GM12865 (cell line): ENCODE measurements at regions not wholly inside any gene's neighbourhood (a gene's known extent, or its start where the extent isn't known, plus 50 kb on each side); places are given as distances from the start of the nearest gene placed in this dataset.

ENCODE experiments used
- DNase-seq: peaks from one replicate; pipeline ENCODE4 v3.0.0; 2010; ENCODE audit warnings: low read depth
- H3K4me3 ChIP-seq: 2 replicates; pipeline ENCODE4 v1.5.1; 2011; ENCODE audit warnings: mild to moderate bottlenecking, low read depth, low read length, control low read depth
- TF ChIP-seq, protein P1 (sequence below): IDR thresholded peaks from 2 replicates; pipeline ENCODE4 v1.5.1; 2011; ENCODE audit warnings: low read length, control low read depth, low read depth, inconsistent platforms; ENCODE audit not compliant: insufficient read depth; ENCODE audit errors: missing control alignments

DNA sequence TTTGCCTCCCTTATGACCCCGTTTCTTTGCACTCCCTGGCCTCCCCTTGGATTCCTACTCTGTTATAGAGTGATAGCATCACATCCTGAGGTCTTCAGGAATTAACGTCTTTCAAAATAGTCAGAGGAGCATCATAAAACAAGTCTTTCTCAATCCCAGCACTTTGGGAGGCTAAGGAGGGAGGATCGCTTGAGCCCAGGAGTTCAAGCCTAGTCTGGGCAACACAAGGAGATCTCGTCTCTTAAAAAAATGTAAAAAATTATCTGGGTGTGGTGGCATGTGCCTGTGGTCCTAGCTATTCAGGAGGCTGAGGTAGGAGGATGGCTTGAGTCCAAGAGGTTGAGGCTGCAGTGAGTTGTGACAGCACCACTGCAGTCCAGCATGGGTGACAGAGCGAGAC lies 68.7 kb upstream of the AMPD3 start:
- TF ChIP-seq, protein P1, sequence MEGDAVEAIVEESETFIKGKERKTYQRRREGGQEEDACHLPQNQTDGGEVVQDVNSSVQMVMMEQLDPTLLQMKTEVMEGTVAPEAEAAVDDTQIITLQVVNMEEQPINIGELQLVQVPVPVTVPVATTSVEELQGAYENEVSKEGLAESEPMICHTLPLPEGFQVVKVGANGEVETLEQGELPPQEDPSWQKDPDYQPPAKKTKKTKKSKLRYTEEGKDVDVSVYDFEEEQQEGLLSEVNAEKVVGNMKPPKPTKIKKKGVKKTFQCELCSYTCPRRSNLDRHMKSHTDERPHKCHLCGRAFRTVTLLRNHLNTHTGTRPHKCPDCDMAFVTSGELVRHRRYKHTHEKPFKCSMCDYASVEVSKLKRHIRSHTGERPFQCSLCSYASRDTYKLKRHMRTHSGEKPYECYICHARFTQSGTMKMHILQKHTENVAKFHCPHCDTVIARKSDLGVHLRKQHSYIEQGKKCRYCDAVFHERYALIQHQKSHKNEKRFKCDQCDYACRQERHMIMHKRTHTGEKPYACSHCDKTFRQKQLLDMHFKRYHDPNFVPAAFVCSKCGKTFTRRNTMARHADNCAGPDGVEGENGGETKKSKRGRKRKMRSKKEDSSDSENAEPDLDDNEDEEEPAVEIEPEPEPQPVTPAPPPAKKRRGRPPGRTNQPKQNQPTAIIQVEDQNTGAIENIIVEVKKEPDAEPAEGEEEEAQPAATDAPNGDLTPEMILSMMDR, result no peak
- H3K4me3 ChIP-seq, result no peak overlapping the region
- DNase-seq, result no peak

DNA sequence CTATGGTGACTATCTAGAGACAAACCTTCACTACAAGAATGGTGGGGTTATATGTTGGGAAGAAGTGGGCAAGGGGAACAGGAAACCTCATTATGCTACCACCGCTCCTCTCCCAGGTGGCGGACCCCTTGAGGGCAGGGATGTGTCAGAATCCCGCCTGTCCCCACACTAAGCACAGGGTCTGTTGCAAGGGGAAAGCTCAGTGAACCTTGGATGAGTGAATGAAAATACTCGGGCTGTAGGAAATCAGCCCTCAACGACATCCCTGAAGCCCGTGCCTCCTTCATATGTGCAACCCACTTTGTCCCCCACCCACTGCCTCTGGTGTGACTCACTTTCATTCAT lies 68.2 kb upstream of the AMPD3 start:
- H3K4me3 ChIP-seq, result no peak overlapping the region
- TF ChIP-seq, protein P1, result no peak
- DNase-seq, result no peak

DNA sequence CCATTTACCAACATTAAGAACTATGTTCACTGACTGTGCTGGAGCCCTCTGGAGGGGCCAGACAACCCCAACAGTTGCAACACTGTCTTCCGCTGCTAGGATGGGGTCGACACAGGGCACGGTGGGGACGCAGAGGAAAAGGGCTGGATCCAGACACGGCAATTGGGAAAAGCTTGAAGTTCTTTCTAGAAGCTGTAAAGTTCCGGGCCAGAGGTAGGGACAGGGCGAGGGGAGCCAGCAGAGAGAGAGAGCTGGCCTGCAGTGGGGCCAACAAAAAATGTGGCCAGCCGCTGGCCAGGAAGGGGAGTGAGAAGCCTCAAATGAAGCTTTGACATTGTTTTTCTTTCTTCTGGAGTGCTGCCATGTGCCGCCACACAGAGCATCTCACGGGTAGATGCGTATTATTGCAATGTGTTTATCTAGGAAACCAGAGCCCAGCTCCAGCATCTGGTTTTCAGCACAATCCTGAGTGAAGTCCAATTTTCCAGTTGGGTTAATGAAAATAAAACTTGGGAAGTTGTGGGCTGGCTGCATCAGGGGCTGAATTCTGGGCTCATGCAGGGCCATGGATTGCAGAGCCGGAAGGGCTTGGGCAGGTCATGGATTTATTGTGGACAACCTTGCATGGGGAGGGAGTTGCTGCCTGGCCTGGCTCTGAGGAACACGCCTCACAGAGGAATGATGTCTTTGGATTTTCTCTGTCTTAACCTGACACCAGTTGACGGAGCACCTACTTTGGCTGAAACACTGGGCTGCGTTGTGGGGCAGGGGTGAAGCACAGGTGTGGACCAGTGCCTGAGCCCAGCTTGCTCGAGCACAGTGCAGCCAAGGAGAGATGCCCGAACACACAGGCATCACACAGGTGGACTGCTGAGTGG lies 67.6 kb upstream of the AMPD3 start:
- H3K4me3 ChIP-seq, result no peak overlapping the region
- DNase-seq, result no peak
- TF ChIP-seq, protein P1, result no peak

DNA sequence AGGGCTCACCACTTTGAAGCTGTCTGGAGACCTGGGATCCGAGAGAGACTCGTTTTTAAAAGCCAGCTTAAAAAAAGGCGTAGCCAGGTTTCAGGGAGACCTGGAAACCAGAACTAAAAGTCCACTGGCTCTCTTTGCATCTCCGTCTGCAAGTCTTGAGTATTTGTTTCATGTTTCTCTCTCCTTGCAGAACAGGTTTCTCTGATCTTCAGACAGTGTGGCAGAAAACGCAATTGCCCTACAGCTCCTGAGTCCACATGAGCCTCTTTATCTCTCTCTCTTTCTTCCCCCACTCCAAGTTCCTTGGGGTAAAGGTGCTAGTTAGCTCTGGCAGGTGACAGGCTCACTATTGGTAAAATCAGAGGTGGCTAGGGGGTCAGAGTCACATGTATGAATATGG lies 67.0 kb upstream of the AMPD3 start:
- DNase-seq, result no peak
- H3K4me3 ChIP-seq, result no peak overlapping the region
- TF ChIP-seq, protein P1, result no peak

DNA sequence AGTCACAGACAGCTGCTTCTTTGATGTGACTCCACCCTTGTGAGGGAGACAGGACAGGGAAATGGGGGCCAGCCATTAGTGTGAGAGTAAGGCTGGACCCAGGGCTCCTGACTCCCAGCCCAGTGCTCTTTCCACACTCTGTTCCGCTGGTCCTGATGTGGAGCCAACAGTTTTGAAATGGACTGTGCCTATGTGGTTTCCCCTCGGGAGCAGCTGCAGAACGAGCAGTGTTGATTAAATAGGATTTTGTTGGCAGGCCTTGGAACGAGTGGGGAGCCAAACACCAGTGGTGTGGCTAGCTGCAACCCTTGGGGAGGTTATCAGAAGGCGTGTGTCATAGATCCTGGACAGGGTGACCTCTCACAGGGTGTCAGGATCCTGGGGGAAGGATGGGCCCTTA lies 66.5 kb upstream of the AMPD3 start:
- TF ChIP-seq, protein P1, result no peak
- DNase-seq, result no peak
- no peak overlapping the region for H3K4me3 ChIP-seq

DNA sequence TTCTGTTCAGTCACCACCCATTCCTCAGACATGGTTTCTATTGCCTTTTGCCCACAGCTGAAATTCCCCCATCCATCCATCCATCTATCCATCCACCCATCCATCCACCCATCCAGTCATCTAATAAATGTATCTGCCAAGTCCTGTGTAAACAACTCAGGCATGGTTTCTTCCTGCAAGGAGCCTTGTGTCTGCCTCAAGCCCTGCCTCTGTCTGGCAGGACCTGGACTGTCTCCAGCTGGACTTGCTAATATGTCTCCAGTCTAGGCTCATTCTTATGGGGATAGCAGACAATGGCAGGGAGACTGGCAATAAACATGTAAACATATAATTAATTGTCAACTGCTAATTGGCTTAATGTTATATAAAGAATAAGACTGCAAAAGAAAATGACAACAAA lies 64.7 kb upstream of the AMPD3 start:
- no peak overlapping the region for H3K4me3 ChIP-seq
- DNase-seq, result no peak
- TF ChIP-seq, protein P1, result no peak
